Ovary (tissue), 3 donors: ENCODE measurements at regions not wholly inside any gene's neighbourhood (a gene's known extent, or its start where the extent isn't known, plus 50 kb on each side); places are given as distances from the start of the nearest gene placed in this dataset.

Experiments used
- EP300 ChIP-seq: sonication (generic); formaldehyde crosslinking; IDR thresholded peaks from one replicate; pipeline ENCODE4 v1.6.1; 2017; ENCODE audit warnings: antibody characterized with exemption
- POLR2A ChIP-seq: fragments of 450-650 bp; IDR thresholded peaks from one replicate; pipeline ENCODE4 v1.6.1; 2017; ENCODE audit warnings: antibody characterized with exemption, mild to moderate bottlenecking, moderate library complexity
- TF ChIP-seq, protein P1 (sequence below), 3 donors: fragments of 450-650 bp in 2 of 3; fragments of 200-600 bp in 1 of 3; IDR thresholded peaks; one replicate each; pipeline versions ENCODE4 v1.5.1 to v1.8.0; 2016 to 2022; ENCODE audit warnings: antibody characterized with exemption in 3 of 3, mild to moderate bottlenecking in 1 of 3
- donor health status: DM: no; HTN: no; CAD: no.

DNA sequence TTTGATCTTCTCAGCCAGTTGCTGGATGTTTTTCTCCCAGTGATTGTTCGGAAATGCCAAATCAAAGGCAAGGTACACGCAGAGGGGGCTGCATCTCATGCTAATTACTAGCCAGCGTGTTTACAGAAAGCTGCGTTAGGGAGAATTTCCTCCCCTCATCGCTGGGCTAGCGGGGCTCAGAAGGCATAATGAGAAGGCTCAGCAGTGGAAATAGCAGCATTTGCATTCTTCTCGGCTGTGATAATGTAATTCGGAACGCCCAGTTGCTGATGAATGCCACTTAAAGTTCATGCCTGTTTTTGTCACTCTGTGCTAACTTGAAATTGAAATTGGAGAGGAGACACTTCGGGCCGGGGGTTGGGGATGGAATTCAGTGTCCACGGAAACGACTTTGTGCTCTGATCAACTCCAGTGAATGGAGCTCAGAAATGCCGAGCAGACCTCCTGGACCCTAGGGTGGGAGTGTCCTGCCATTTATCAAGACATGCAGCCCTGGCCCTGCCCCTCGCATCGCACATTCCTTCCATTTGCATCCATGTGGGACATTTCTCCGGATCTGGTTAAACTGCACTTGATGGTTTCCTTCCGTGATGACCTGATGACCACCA lies 313.4 kb upstream of the C1orf174 start:
- TF ChIP-seq, protein P1, sequence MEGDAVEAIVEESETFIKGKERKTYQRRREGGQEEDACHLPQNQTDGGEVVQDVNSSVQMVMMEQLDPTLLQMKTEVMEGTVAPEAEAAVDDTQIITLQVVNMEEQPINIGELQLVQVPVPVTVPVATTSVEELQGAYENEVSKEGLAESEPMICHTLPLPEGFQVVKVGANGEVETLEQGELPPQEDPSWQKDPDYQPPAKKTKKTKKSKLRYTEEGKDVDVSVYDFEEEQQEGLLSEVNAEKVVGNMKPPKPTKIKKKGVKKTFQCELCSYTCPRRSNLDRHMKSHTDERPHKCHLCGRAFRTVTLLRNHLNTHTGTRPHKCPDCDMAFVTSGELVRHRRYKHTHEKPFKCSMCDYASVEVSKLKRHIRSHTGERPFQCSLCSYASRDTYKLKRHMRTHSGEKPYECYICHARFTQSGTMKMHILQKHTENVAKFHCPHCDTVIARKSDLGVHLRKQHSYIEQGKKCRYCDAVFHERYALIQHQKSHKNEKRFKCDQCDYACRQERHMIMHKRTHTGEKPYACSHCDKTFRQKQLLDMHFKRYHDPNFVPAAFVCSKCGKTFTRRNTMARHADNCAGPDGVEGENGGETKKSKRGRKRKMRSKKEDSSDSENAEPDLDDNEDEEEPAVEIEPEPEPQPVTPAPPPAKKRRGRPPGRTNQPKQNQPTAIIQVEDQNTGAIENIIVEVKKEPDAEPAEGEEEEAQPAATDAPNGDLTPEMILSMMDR (IDR thresholded peaks at IDR 0.05): no peak
- TF ChIP-seq POLR2A (no peak), EP300 (no peak)
